ENCODE measurements at regions not wholly inside any gene's neighbourhood (a gene's known extent, or its start where the extent isn't known, plus 50 kb on each side); places are given as distances from the start of the nearest gene placed in this dataset.

DNA sequence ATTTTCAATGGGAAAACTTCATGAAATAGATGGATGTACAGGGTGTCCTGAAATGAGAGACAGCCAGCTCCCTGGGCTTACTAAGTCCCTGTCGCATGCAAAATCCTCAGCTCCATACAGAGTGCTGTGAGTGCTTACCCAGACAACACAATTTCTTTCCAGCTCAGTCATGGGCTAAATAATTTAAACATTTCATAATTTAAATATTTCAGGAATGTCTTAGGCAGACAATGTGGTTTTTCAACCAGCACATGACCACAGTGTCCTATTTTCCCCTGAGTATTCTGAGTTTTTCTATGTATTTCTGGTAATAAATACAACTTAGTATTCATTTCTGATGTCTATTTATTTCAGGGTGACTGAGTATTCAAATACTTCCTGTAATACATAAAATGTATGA is 188.5 kb upstream of the SNX2 start:
- no peak overlapping the region for H3K4me3 ChIP-seq (ENCODE audit: control insufficient read depth, low read depth, low read length)
- TF ChIP-seq, protein P1, sequence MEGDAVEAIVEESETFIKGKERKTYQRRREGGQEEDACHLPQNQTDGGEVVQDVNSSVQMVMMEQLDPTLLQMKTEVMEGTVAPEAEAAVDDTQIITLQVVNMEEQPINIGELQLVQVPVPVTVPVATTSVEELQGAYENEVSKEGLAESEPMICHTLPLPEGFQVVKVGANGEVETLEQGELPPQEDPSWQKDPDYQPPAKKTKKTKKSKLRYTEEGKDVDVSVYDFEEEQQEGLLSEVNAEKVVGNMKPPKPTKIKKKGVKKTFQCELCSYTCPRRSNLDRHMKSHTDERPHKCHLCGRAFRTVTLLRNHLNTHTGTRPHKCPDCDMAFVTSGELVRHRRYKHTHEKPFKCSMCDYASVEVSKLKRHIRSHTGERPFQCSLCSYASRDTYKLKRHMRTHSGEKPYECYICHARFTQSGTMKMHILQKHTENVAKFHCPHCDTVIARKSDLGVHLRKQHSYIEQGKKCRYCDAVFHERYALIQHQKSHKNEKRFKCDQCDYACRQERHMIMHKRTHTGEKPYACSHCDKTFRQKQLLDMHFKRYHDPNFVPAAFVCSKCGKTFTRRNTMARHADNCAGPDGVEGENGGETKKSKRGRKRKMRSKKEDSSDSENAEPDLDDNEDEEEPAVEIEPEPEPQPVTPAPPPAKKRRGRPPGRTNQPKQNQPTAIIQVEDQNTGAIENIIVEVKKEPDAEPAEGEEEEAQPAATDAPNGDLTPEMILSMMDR (conservative IDR thresholded peaks at IDR 0.05; ENCODE audit: control insufficient read depth, insufficient read depth, low read depth, low read length): no peak
- peak; percentile 16 for DNase-seq (ENCODE audit: low read depth)

DNA sequence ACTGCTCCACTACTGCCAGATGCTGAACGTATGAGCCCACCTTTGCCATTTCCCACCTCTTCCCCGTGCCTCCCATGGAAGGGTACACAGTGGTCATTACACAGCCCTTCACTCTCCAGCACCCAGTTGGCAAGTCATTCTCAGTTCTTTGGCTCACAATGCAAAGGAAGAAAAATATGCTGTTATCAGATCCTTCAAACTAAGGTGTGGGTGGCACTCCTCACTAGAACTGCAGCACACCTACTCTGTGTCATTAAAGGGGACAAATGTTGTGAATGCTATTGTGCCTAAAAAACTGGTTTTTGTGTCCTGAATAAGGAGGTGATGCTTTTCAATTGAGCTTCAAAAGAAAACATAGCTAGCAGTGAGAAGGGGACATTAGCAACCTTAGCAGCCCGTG is 183.1 kb upstream of the SNX2 start:
- TF ChIP-seq, protein P1 (conservative IDR thresholded peaks at IDR 0.05; ENCODE audit: control insufficient read depth, insufficient read depth, low read depth, low read length): no peak
- DNase-seq (ENCODE audit: low read depth): no peak
- H3K4me3 ChIP-seq (ENCODE audit: control insufficient read depth, low read depth, low read length): no peak overlapping the region

DNA sequence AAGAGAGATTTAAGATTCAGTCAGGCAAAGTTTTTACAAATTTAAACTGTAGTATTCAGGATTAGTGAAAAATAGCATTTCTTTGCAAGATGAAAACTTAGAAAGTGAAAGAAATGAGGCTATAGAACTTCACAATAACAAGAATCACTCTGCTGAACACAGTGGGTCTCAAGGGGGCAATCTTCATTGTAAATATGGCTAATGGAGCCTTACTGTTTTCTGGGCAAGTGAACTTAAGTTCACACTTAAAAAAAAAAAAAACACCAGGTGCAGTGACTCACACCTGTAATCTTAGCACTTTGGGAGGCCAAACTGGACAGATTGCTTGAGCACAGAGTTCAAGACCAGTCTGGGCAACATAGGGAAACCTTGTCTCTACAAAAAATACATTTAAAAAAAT is 175.9 kb upstream of the SNX2 start:
- no peak overlapping the region for H3K4me3 ChIP-seq (ENCODE audit: control insufficient read depth, low read depth, low read length)
- DNase-seq (ENCODE audit: low read depth): no peak
- TF ChIP-seq, protein P1 (conservative IDR thresholded peaks at IDR 0.05; ENCODE audit: control insufficient read depth, insufficient read depth, low read depth, low read length): no peak

DNA sequence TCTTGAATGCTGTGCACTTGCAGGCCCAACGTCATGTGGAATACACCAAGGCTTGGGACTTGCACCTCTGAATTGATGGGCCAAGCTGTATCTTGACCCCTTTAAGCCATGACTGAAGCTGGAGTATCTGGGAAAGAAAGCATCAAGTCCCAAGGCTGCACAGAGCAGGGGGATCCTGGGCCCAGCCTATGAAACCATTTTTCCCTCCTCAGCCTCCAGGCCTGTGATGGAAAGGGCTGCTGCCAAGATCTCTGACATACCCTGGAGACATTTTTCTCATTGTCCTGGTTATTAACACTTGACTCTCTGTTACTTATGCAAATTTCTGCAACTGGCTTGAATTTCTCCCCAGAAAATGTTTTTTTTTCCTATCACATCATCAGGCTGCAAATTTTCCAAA is 174.0 kb upstream of the SNX2 start:
- TF ChIP-seq, protein P1 (conservative IDR thresholded peaks at IDR 0.05; ENCODE audit: control insufficient read depth, insufficient read depth, low read depth, low read length): no peak
- no peak overlapping the region for H3K4me3 ChIP-seq (ENCODE audit: control insufficient read depth, low read depth, low read length)
- DNase-seq (ENCODE audit: low read depth): no peak

DNA sequence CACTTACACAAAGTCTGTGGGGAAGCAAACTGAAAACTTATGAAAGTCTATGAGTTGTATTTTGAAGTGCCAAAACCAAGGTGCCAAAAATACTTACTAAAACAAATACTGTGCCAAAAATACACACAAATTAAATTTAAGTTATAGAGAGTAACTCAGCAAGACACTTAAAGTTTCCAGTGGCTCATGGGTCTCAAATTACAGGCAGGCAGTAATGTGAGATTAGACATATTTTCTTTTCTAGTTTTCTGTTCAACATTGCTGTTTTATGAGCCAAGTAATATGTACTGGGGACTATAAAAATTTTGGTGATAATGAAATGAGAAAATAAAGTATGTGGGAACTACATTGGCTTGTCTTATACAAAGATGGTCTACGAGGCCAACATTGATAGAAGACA is 172.2 kb upstream of the SNX2 start:
- no peak for DNase-seq (ENCODE audit: low read depth)
- TF ChIP-seq, protein P1 (conservative IDR thresholded peaks at IDR 0.05; ENCODE audit: control insufficient read depth, insufficient read depth, low read depth, low read length): no peak

DNA sequence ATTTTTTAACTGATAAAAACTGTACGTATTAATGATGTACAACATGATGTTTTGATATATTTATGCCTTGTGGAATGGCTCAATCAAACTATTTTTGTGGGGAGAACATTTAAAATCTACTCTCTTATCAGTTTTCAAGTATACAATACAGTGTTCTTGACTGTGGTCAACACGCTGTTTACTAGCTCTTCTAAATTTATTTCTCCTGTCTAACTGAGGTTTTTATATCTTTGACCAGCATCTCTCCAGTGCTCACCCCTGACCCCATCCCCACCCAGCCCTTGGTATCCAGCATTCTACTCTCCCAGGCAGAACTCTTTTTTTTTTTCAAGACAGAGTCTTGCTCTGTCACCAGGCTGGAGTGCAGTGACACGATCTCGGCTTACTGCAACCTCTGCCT is 169.6 kb upstream of the SNX2 start:
- TF ChIP-seq, protein P1 (conservative IDR thresholded peaks at IDR 0.05; ENCODE audit: control insufficient read depth, insufficient read depth, low read depth, low read length): no peak
- no peak overlapping the region for H3K4me3 ChIP-seq (ENCODE audit: control insufficient read depth, low read depth, low read length)
- DNase-seq (ENCODE audit: low read depth): no peak

More for the DNA sequence above, 172.2 kb upstream of the SNX2 start:
- H3K4me3 ChIP-seq (ENCODE audit: control insufficient read depth, low read depth, low read length): no peak overlapping the region

DNA sequence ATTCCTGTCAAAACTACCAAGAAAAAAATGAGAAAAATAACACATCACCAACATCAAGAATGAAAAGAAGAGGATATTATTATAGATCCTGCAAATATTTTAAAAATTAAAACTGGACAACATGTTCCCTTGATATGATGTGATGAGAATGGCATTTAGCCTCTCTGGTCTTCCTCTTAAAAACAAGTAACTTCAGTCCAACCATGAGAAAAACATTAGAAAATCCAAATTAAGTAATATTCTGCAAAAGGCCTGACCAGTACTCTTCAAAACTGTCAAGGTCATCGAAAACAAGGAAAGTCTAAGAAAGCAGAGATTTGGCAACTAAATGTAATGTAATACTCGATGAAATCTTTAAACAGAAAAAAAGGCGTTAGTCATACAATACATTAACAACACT is 167.1 kb upstream of the SNX2 start:
- peak; percentile 14 for DNase-seq (ENCODE audit: low read depth)
- H3K4me3 ChIP-seq (ENCODE audit: control insufficient read depth, low read depth, low read length): no peak overlapping the region
- TF ChIP-seq, protein P1 (conservative IDR thresholded peaks at IDR 0.05; ENCODE audit: control insufficient read depth, insufficient read depth, low read depth, low read length): no peak

Data from fibroblast of mammary gland (primary cell).